PC-3 (cell line): ENCODE measurements at regions not wholly inside any gene's neighbourhood (a gene's known extent, or its start where the extent isn't known, plus 50 kb on each side); places are given as distances from the start of the nearest gene placed in this dataset.

ENCODE experiments used
- ATAC-seq: fragments of 200-7000 bp; cut with Tn5 transposase; 2 replicates; pipeline ENCODE4 v1.9.1; 2020; ENCODE audit warnings: mild to moderate bottlenecking, moderate library complexity
- BruUV-seq: library from RNA; stranded (reverse); fragments of 400-500 nt; replicated peaks from 2 replicates; lab custom pipeline; 2021; lab: Mats Ljungman, UMichigan
- CTCF ChIA-PET: fragments of 300-600 bp; sonication (Branson Sonifier 250); formaldehyde crosslinking; loops from one replicate; lab custom pipeline; 2022; ENCODE audit warnings: antibody characterized with exemption; lab: Charles Lee
- POLR2A ChIA-PET: fragments of 300-600 bp; sonication (Branson Sonifier 250); formaldehyde crosslinking; loops from one replicate; lab custom pipeline; 2022; ENCODE audit warnings: antibody characterized with exemption; ENCODE audit not compliant: unreplicated experiment; lab: Charles Lee
- DNase-seq: peaks from one replicate; pipeline ENCODE4 v3.0.0-alpha.2; 2015
- H2AFZ ChIP-seq: fragments of 300-600 bp; sonication (generic); 2 replicates; pipeline ENCODE4 v1.6.0; 2016; ENCODE audit warnings: antibody characterized with exemption, low read length
- H3F3A ChIP-seq: fragments of 300-600 bp; sonication (generic); one replicate; pipeline ENCODE4 v1.6.0; 2017; ENCODE audit warnings: antibody characterized with exemption, low read length, control low read depth, mild to moderate bottlenecking; ENCODE audit not compliant: unreplicated experiment
- H3K27ac ChIP-seq: fragments of 300-600 bp; sonication (generic); 2 replicates; pipeline ENCODE4 v1.5.1; 2016; ENCODE audit warnings: mild to moderate bottlenecking, low read length
- H3K27me3 ChIP-seq: fragments of 300-600 bp; sonication (generic); 2 replicates; pipeline ENCODE4 v1.6.1; 2016; ENCODE audit warnings: low read length, mixed read lengths
- H3K36me3 ChIP-seq: fragments of 300-600 bp; sonication (generic); 2 replicates; pipeline ENCODE4 v1.6.1; 2016; ENCODE audit warnings: low read depth, mixed run types, low read length, mixed read lengths
- H3K4me1 ChIP-seq: fragments of 300-600 bp; sonication (generic); 2 replicates; pipeline ENCODE4 v1.5.1; 2016; ENCODE audit warnings: low read length; ENCODE audit not compliant: insufficient read depth
- H3K4me2 ChIP-seq: fragments of 300-600 bp; sonication (generic); 2 replicates; pipeline ENCODE4 v1.6.0; 2016; ENCODE audit warnings: low read length
- H3K4me3 ChIP-seq: fragments of 300-600 bp; sonication (generic); 2 replicates; pipeline ENCODE4 v1.5.1; 2016; ENCODE audit warnings: mild to moderate bottlenecking, low read length, mixed read lengths
- H3K79me2 ChIP-seq: fragments of 300-600 bp; sonication (generic); 2 replicates; pipeline ENCODE4 v1.6.1; 2017; ENCODE audit warnings: low read length, mixed read lengths
- H3K9ac ChIP-seq: fragments of 300-600 bp; sonication (generic); 2 replicates; pipeline ENCODE4 v1.6.0; 2016; ENCODE audit warnings: mild to moderate bottlenecking, low read length
- H3K9me2 ChIP-seq: fragments of 300-600 bp; sonication (generic); replicated peaks from 2 replicates; pipeline ENCODE4 v1.6.1; 2016; ENCODE audit warnings: mixed run types, low read length, mixed read lengths
- H3K9me3 ChIP-seq: fragments of 300-600 bp; sonication (generic); 2 replicates; pipeline ENCODE4 v1.6.1; 2016; ENCODE audit warnings: low read length, mixed read lengths
- H4K20me1 ChIP-seq: fragments of 300-600 bp; sonication (generic); 2 replicates; pipeline ENCODE4 v1.6.1; 2016; ENCODE audit warnings: low read length, mixed read lengths
- EZH2 ChIP-seq: fragments of 300-600 bp; sonication (generic); IDR thresholded peaks from one replicate; pipeline ENCODE4 v1.6.1; 2017; ENCODE audit warnings: antibody characterized with exemption, mild to moderate bottlenecking, low read length; ENCODE audit not compliant: unreplicated experiment
- EZH2phosphoT487 ChIP-seq: fragments of 300-600 bp; sonication (generic); IDR thresholded peaks from 2 replicates; pipeline ENCODE4 v1.6.1; 2018; ENCODE audit warnings: mild to moderate bottlenecking, antibody characterized with exemption, low read length, borderline replicate concordance
- intact Hi-C: fragments of 100-400 bp; cut with micrococcal nuclease; formaldehyde crosslinking; loops from 2 replicates; pipeline ENCODE4 v1.9.0; 2023
- TF ChIP-seq, protein P1 (sequence below): fragments of 300-600 bp; sonication (generic); conservative IDR thresholded peaks from 2 replicates; pipeline ENCODE4 v1.5.1; 2017; ENCODE audit warnings: antibody characterized with exemption, low read depth, mild to moderate bottlenecking, low read length

- BruUV-seq: no TSS peak
- Histone ChIP-seq H3K4me1 (no peaks in the 10 kb centered on the region), H3K4me3 (no peak overlapping the region), H3K27me3 (peaks cover 7% of the 10 kb centered on the region), H3F3A (no peaks in the 10 kb centered on the region), H4K20me1 (no peaks in the 10 kb centered on the region), H3K36me3 (no peaks in the 10 kb centered on the region), H2AFZ (no peak overlapping the region), H3K9me3 (no peaks in the 10 kb centered on the region), H3K9me2 (no peaks in the 10 kb centered on the region), H3K27ac (no peak overlapping the region), H3K79me2 (no peaks in the 10 kb centered on the region), H3K4me2 (no peak overlapping the region), H3K9ac (no peak overlapping the region)
- POLR2A ChIA-PET: no interaction called here
- TF ChIP-seq EZH2 (no peak), EZH2phosphoT487 (no peak)
- TF ChIP-seq, protein P1, sequence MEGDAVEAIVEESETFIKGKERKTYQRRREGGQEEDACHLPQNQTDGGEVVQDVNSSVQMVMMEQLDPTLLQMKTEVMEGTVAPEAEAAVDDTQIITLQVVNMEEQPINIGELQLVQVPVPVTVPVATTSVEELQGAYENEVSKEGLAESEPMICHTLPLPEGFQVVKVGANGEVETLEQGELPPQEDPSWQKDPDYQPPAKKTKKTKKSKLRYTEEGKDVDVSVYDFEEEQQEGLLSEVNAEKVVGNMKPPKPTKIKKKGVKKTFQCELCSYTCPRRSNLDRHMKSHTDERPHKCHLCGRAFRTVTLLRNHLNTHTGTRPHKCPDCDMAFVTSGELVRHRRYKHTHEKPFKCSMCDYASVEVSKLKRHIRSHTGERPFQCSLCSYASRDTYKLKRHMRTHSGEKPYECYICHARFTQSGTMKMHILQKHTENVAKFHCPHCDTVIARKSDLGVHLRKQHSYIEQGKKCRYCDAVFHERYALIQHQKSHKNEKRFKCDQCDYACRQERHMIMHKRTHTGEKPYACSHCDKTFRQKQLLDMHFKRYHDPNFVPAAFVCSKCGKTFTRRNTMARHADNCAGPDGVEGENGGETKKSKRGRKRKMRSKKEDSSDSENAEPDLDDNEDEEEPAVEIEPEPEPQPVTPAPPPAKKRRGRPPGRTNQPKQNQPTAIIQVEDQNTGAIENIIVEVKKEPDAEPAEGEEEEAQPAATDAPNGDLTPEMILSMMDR: no peak
- CTCF ChIA-PET: no interaction called here
- no peak for ATAC-seq
- DNase-seq: peak; percentile 33
- intact Hi-C loops: no loop called here
Observed at GRCh38 chrX:40326186-40326965, 228.6 kb upstream of the BCOR start.

DNA sequence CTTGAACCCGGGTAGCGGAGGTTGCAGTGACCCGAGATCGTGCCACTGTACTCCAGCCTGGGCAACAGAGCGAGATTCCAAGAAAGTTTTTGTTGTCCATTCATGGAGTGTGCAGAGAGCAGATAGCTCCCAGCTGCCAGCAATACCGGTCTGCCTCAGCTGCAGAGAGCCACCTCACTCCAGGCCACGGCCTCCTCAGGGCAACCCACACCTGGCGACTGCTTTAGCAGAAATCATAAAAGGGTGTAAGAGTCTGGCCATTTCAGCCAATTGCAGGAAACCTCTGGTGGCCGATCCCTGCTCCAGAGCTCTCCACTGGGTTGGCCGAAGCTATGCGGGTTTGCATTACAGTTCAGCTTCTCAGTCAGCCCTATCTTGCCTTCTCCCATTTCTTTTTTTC, 227.4 kb upstream of the BCOR start:
- H3K27me3 ChIP-seq: peaks cover 16% of the 10 kb centered on the region
- H3F3A ChIP-seq: no peaks in the 10 kb centered on the region
- no peaks in the 10 kb centered on the region for H3K4me1 ChIP-seq
- no peak overlapping the region for H3K4me3 ChIP-seq
- ATAC-seq (no peak), DNase-seq (no peak)
- no peak overlapping the region for H3K27ac ChIP-seq
- no peaks in the 10 kb centered on the region for H3K9me2 ChIP-seq
- TF ChIP-seq EZH2 (no peak), EZH2phosphoT487 (no peak)
- TF ChIP-seq, protein P1: no peak
- CTCF ChIA-PET: no interaction called here
- intact Hi-C loops: no loop called here
- POLR2A ChIA-PET: no interaction called here
- no peaks in the 10 kb centered on the region for H4K20me1 ChIP-seq
- no peaks in the 10 kb centered on the region for H3K79me2 ChIP-seq
- H3K9me3 ChIP-seq: no peaks in the 10 kb centered on the region
- no TSS peak for BruUV-seq
- no peak overlapping the region for H3K9ac ChIP-seq
- H2AFZ ChIP-seq: no peak overlapping the region
- H3K4me2 ChIP-seq: no peak overlapping the region
- no peaks in the 10 kb centered on the region for H3K36me3 ChIP-seq

DNA sequence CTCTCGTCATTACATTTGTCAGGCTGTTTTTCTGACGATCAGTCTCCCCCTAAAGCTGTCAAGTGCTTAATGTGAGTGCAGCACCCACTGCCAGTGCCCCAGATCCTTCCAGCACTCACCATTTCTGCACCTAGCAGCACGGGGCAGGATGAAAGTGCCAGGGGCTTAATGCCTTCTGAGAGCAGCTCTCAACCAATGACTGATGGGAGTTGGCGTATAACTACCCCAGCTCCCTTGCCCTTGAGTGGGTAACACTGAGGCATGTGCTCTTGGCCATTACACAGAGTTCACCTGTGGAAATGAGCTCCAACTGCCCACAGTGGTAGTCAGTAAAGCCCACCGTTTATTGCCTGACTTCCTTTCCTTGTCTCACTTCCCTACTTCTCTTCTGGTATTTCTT, 226.2 kb upstream of the BCOR start:
- intact Hi-C loops: no loop called here
- no peak overlapping the region for H3K27ac ChIP-seq
- POLR2A ChIA-PET: no interaction called here
- DNase-seq (no peak), ATAC-seq (no peak)
- CTCF ChIA-PET: no interaction called here
- no peak overlapping the region for H3K4me2 ChIP-seq
- no peaks in the 10 kb centered on the region for H3K79me2 ChIP-seq
- no peak overlapping the region for H3K4me3 ChIP-seq
- H3K4me1 ChIP-seq: no peaks in the 10 kb centered on the region
- no peaks in the 10 kb centered on the region for H3K9me3 ChIP-seq
- H3K27me3 ChIP-seq: peaks cover 20% of the 10 kb centered on the region
- H3K9me2 ChIP-seq: no peaks in the 10 kb centered on the region
- no peaks in the 10 kb centered on the region for H3F3A ChIP-seq
- no peak overlapping the region for H3K9ac ChIP-seq
- H2AFZ ChIP-seq: no peak overlapping the region
- TF ChIP-seq, protein P1: no peak
- TF ChIP-seq EZH2phosphoT487: no peak
- TF ChIP-seq EZH2: no peak
- H3K36me3 ChIP-seq: no peaks in the 10 kb centered on the region
- no TSS peak for BruUV-seq
- no peaks in the 10 kb centered on the region for H4K20me1 ChIP-seq
